ENCODE measurements at regions not wholly inside any gene's neighbourhood (a gene's known extent, or its start where the extent isn't known, plus 50 kb on each side); places are given as distances from the start of the nearest gene placed in this dataset.

GRCh38 chr5:58076483-58077257 lies 383.2 kb downstream of the PLK2 start:
- POLR2A ChIA-PET = no interaction called here
- H3K36me3 ChIP-seq (ENCODE audit: insufficient read depth, low read length) = no peaks in the 10 kb centered on the region
- H3K27me3 ChIP-seq (ENCODE audit: insufficient read depth, low read length, poor library complexity, severe bottlenecking) = no peaks in the 10 kb centered on the region
- H3K4me1 ChIP-seq (ENCODE audit: insufficient read depth, low read length) = no peaks in the 10 kb centered on the region
- Mint-ChIP-seq H3K27ac (no peak overlapping the region), H3K4me1 (no peaks in the 10 kb centered on the region), H3K9me3 (peaks cover 0 to 3% (median 0%) of the 10 kb centered on the region in 5 donors), H3K4me3 (no peak overlapping the region), H3K27me3 (no peaks in the 10 kb centered on the region), H3K36me3 (no peaks in the 10 kb centered on the region)
- H3K27ac ChIP-seq (ENCODE audit: low read depth, low read length) = no peak overlapping the region
- H3K4me3 ChIP-seq (ENCODE audit: low read length) = no peak overlapping the region
- DNase-seq = no peak
- CTCF ChIA-PET = no interaction called here
- no peaks in the 10 kb centered on the region for H3K9me3 ChIP-seq (ENCODE audit: low read length)

- H3K27ac ChIP-seq (ENCODE audit: low read depth, low read length) = no peak overlapping the region
- H3K9me3 ChIP-seq (ENCODE audit: low read length) = no peaks in the 10 kb centered on the region
- CTCF ChIA-PET = no interaction called here
- H3K4me1 ChIP-seq (ENCODE audit: insufficient read depth, low read length) = no peaks in the 10 kb centered on the region
- no peaks in the 10 kb centered on the region for H3K36me3 ChIP-seq (ENCODE audit: insufficient read depth, low read length)
- Mint-ChIP-seq H3K4me1 (no peaks in the 10 kb centered on the region), H3K9me3 (peaks cover 0 to 3% (median 0%) of the 10 kb centered on the region in 5 donors), H3K27ac (no peak overlapping the region), H3K27me3 (no peaks in the 10 kb centered on the region), H3K4me3 (no peak overlapping the region), H3K36me3 (no peaks in the 10 kb centered on the region)
- H3K4me3 ChIP-seq (ENCODE audit: low read length) = no peak overlapping the region
- POLR2A ChIA-PET = no interaction called here
- H3K27me3 ChIP-seq (ENCODE audit: insufficient read depth, low read length, poor library complexity, severe bottlenecking) = no peaks in the 10 kb centered on the region
- DNase-seq = no peak
Measured at GRCh38 chr5:58075907-58076306, 384.0 kb downstream of the PLK2 start.

GRCh38 chr5:58074717-58075116 lies 385.2 kb downstream of the PLK2 start:
- no peaks in the 10 kb centered on the region for H3K27me3 Mint-ChIP-seq
- H3K9me3 Mint-ChIP-seq = no peaks in the 10 kb centered on the region

GRCh38 chr5:58074222-58074621 lies 385.7 kb downstream of the PLK2 start:
- Mint-ChIP-seq H3K36me3 (no peaks in the 10 kb centered on the region), H3K9me3 (no peaks in the 10 kb centered on the region), H3K27me3 (no peaks in the 10 kb centered on the region), H3K4me3 (no peak overlapping the region), H3K4me1 (no peaks in the 10 kb centered on the region), H3K27ac (no peak overlapping the region)
- DNase-seq = no peak
- ChIA-PET POLR2A (no interaction called here), CTCF (interaction anchor here (1.4 kb wide), 1 partner anchor 13 kb away, joined by 3 read pairs; no protein-coding TSS in a partner anchor)
- Histone ChIP-seq H3K4me3 (ENCODE audit: low read length) (no peak overlapping the region), H3K9me3 (ENCODE audit: low read length) (no peaks in the 10 kb centered on the region), H3K27ac (ENCODE audit: low read depth, low read length) (no peak overlapping the region), H3K27me3 (ENCODE audit: insufficient read depth, low read length, poor library complexity, severe bottlenecking) (no peaks in the 10 kb centered on the region), H3K4me1 (ENCODE audit: insufficient read depth, low read length) (no peaks in the 10 kb centered on the region), H3K36me3 (ENCODE audit: insufficient read depth, low read length) (no peaks in the 10 kb centered on the region)

More at GRCh38 chr5:58074717-58075116, 385.2 kb downstream of the PLK2 start:
- Mint-ChIP-seq H3K36me3 (no peaks in the 10 kb centered on the region), H3K4me1 (no peaks in the 10 kb centered on the region), H3K4me3 (no peak overlapping the region), H3K27ac (no peak overlapping the region)
- POLR2A ChIA-PET = no interaction called here
- Histone ChIP-seq H3K9me3 (ENCODE audit: low read length) (no peaks in the 10 kb centered on the region), H3K4me1 (ENCODE audit: insufficient read depth, low read length) (no peaks in the 10 kb centered on the region), H3K27ac (ENCODE audit: low read depth, low read length) (no peak overlapping the region), H3K4me3 (ENCODE audit: low read length) (no peak overlapping the region), H3K27me3 (ENCODE audit: insufficient read depth, low read length, poor library complexity, severe bottlenecking) (no peaks in the 10 kb centered on the region), H3K36me3 (ENCODE audit: insufficient read depth, low read length) (no peaks in the 10 kb centered on the region)
- no peak for DNase-seq
- CTCF ChIA-PET = interaction anchor here (1.4 kb wide), 1 partner anchor 12 kb away, joined by 3 read pairs; no protein-coding TSS in a partner anchor

GRCh38 chr5:58073243-58073642 lies 386.6 kb downstream of the PLK2 start:
- Histone ChIP-seq H3K27me3 (ENCODE audit: insufficient read depth, low read length, poor library complexity, severe bottlenecking) (no peaks in the 10 kb centered on the region), H3K9me3 (ENCODE audit: low read length) (no peaks in the 10 kb centered on the region), H3K36me3 (ENCODE audit: insufficient read depth, low read length) (no peaks in the 10 kb centered on the region), H3K4me1 (ENCODE audit: insufficient read depth, low read length) (no peaks in the 10 kb centered on the region), H3K27ac (ENCODE audit: low read depth, low read length) (no peak overlapping the region), H3K4me3 (ENCODE audit: low read length) (no peak overlapping the region)
- Mint-ChIP-seq H3K9me3 (no peaks in the 10 kb centered on the region), H3K4me3 (no peak overlapping the region), H3K4me1 (no peaks in the 10 kb centered on the region), H3K27ac (no peak overlapping the region), H3K36me3 (no peaks in the 10 kb centered on the region), H3K27me3 (no peaks in the 10 kb centered on the region)
- no peak for DNase-seq
- ChIA-PET CTCF (no interaction called here), POLR2A (no interaction called here)

- H3K4me1 ChIP-seq (ENCODE audit: insufficient read depth, low read length) = no peaks in the 10 kb centered on the region
- no peak overlapping the region for H3K27ac ChIP-seq (ENCODE audit: low read depth, low read length)
- ChIA-PET POLR2A (no interaction called here), CTCF (no interaction called here)
- no peak overlapping the region for H3K4me3 ChIP-seq (ENCODE audit: low read length)
- Mint-ChIP-seq H3K36me3 (no peaks in the 10 kb centered on the region), H3K27me3 (no peaks in the 10 kb centered on the region), H3K27ac (no peak overlapping the region), H3K9me3 (peaks cover 0 to 1% (median 0%) of the 10 kb centered on the region in 5 donors), H3K4me3 (no peak overlapping the region), H3K4me1 (no peaks in the 10 kb centered on the region)
- H3K27me3 ChIP-seq (ENCODE audit: insufficient read depth, low read length, poor library complexity, severe bottlenecking) = no peaks in the 10 kb centered on the region
- no peaks in the 10 kb centered on the region for H3K36me3 ChIP-seq (ENCODE audit: insufficient read depth, low read length)
- no peaks in the 10 kb centered on the region for H3K9me3 ChIP-seq (ENCODE audit: low read length)
- no peak for DNase-seq
Measured at GRCh38 chr5:58072300-58072965, 387.5 kb downstream of the PLK2 start.

- no peaks in the 10 kb centered on the region for H3K36me3 ChIP-seq (ENCODE audit: insufficient read depth, low read length)
- CTCF ChIA-PET = no interaction called here
- no peak for DNase-seq
Measured at GRCh38 chr5:58071566-58071965, 388.3 kb downstream of the PLK2 start.

GRCh38 chr5:58069846-58070245 lies 390.0 kb downstream of the PLK2 start:
- DNase-seq = no peak
- no peak overlapping the region for H3K4me3 ChIP-seq (ENCODE audit: low read length)
- H3K27me3 ChIP-seq (ENCODE audit: insufficient read depth, low read length, poor library complexity, severe bottlenecking) = no peaks in the 10 kb centered on the region
- no peaks in the 10 kb centered on the region for H3K36me3 ChIP-seq (ENCODE audit: insufficient read depth, low read length)
- H3K4me1 ChIP-seq (ENCODE audit: insufficient read depth, low read length) = no peaks in the 10 kb centered on the region
- ChIA-PET CTCF (no interaction called here), POLR2A (no interaction called here)
- H3K9me3 Mint-ChIP-seq = peaks cover 0 to 2% (median 0%) of the 10 kb centered on the region in 5 donors
- H3K27me3 Mint-ChIP-seq = no peaks in the 10 kb centered on the region
- H3K36me3 Mint-ChIP-seq = no peaks in the 10 kb centered on the region
- no peaks in the 10 kb centered on the region for H3K4me1 Mint-ChIP-seq
- H3K4me3 Mint-ChIP-seq = no peak overlapping the region
- no peaks in the 10 kb centered on the region for H3K9me3 ChIP-seq (ENCODE audit: low read length)
- no peak overlapping the region for H3K27ac Mint-ChIP-seq
- no peak overlapping the region for H3K27ac ChIP-seq (ENCODE audit: low read depth, low read length)

More at GRCh38 chr5:58071566-58071965, 388.3 kb downstream of the PLK2 start:
- Histone ChIP-seq H3K27me3 (ENCODE audit: insufficient read depth, low read length, poor library complexity, severe bottlenecking) (no peaks in the 10 kb centered on the region), H3K4me1 (ENCODE audit: insufficient read depth, low read length) (no peaks in the 10 kb centered on the region), H3K27ac (ENCODE audit: low read depth, low read length) (no peak overlapping the region), H3K4me3 (ENCODE audit: low read length) (no peak overlapping the region), H3K9me3 (ENCODE audit: low read length) (no peaks in the 10 kb centered on the region)
- H3K27me3 Mint-ChIP-seq = no peaks in the 10 kb centered on the region
- POLR2A ChIA-PET = no interaction called here
- H3K36me3 Mint-ChIP-seq = no peaks in the 10 kb centered on the region
- no peak overlapping the region for H3K4me3 Mint-ChIP-seq
- no peaks in the 10 kb centered on the region for H3K4me1 Mint-ChIP-seq
- no peak overlapping the region for H3K27ac Mint-ChIP-seq
- H3K9me3 Mint-ChIP-seq = peaks cover 0 to 2% (median 0%) of the 10 kb centered on the region in 5 donors

Data from CD8-positive, alpha-beta memory T cell (primary cell).